ENCODE measurements at regions not wholly inside any gene's neighbourhood (a gene's known extent, or its start where the extent isn't known, plus 50 kb on each side); places are given as distances from the start of the nearest gene placed in this dataset.

DNA sequence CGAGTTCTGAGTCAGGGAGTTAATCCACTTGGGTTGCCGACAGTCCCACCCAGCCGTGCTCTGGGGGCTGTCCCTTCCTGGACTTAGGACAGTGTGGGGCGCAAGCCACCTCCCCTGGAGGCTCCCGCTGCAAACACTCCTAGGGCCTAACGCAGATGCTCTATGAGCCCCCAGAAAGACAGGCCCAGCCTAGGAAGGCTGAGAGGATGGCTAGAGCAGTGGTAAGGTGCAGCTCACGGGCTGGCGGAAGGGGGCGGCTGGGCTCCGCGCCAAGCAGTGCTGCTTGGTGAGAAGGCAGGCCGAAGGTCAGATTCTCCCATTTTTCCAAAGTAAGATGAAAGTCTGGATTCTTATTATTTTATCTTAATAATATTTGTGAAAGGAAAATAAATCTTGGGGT, 84.6 kb upstream of the ALDH1L1 start:
- TF ChIP-seq EP300 (IDR thresholded peaks at IDR 0.05) (no peak), POLR2A (IDR thresholded peaks at IDR 0.05) (no peak)

All from tibial nerve (tissue), 3 donors.